NCI-H2171 (cell line): ENCODE measurements at regions not wholly inside any gene's neighbourhood (a gene's known extent, or its start where the extent isn't known, plus 50 kb on each side); places are given as distances from the start of the nearest gene placed in this dataset.

ENCODE experiments used
- DNase-seq: peaks from one replicate; lab custom pipeline; 2025; lab: John Stamatoyannopoulos, UW

DNA sequence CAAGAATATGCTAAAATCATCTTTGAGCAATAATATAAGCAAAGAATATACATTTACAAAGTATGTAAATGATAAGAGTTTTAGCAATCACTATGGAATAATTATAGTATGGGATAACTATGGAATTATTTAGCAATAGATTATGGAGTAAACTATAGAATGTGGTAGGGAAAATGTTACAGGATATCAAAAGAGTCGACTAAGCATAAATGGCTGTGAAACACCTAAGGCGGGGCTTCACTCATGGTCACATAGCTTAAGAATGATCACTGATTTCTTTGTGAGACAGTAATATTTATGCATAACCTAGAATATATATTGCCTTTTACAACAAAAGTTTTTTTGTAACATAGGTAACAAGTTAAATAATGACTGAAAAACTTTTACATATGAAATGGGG is 2049.7 kb downstream of the ARAP2 start:
- no peak for DNase-seq

DNA sequence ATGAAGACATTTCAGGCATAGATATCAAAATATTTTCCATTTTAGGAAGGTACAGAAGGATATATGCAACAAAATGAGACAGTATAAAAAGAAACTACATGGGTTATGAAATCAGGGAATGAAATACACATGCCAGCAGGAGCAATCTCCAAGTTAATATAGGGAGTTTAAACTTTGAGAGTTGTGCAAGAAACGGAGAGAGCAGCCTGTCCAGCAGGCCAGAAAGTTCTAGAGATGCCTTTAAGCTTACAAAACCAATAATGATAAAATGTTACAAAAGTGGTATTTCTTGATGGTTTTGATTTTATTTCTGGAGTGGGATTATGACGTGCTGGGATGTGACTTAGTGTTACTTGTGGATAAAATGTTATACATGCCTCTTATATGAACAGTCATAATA is 2047.9 kb downstream of the ARAP2 start:
- DNase-seq: no peak

- DNase-seq: no peak
These were observed 2045.3 kb downstream of the ARAP2 start for GRCh38 chr4:34198966-34199365.

GRCh38 chr4:34200535-34200934 is 2043.8 kb downstream of the ARAP2 start:
- DNase-seq: no peak

DNA sequence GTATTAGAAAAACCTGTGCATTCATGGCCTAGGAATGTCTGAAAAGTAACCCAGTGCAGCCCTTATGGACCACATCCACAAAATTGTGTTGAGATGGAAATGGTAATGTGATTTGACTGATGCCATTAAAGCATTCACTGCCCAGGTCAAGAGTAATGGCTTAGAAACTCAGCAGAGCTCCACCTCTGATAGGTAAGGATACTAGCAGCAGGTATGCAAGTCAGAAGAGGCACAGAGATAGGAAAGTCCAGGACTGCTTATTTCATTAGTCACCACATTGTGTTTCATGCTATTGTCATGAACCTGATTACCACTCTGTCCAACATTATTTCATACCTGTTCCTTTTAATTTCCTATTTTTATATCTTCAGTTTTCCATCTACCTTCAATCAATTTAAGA is 2042.2 kb downstream of the ARAP2 start:
- DNase-seq: no peak

- no peak for DNase-seq
These were observed 2023.7 kb downstream of the ARAP2 start for GRCh38 chr4:34220601-34221000.

DNA sequence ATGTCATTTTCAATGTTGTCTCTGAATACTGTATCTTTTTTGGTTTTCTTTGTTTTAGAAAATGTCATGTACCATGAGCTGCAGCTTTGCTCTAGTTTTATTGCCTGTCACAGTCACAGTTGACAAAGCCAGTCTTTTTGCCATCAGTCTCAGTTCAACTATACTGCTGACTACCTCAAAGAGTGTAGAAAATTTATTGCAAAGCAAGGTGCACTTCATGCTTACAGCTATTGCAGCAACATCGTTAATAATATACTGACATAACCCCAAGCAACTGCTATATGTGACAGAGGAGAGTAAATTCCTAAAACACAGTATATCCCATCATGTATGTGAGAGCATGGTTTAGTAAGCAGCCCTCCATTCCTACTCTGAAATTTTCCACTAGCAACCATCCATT is 2022.3 kb downstream of the ARAP2 start:
- DNase-seq: no peak

GRCh38 chr4:34236118-34236517 is 2008.2 kb downstream of the ARAP2 start:
- no peak for DNase-seq

DNA sequence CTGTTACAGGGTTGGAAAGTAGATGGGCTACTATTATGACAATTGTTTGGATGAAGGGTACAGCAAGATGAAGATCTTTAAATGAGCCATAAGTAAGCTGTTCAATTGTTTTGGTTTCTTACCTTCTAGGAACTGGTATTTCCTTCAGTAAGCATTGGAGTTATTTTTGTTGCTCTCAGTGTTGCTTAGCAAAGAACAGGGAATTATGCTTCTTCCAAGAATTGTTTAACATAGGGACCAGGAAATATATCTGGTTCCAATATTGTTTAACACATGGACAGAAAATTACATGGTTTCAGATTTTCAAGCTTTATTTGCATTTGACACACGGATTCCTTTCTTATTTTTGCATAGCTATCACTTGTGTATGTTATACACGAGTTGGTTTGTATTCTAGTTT is 1999.0 kb downstream of the ARAP2 start:
- no peak for DNase-seq

DNA sequence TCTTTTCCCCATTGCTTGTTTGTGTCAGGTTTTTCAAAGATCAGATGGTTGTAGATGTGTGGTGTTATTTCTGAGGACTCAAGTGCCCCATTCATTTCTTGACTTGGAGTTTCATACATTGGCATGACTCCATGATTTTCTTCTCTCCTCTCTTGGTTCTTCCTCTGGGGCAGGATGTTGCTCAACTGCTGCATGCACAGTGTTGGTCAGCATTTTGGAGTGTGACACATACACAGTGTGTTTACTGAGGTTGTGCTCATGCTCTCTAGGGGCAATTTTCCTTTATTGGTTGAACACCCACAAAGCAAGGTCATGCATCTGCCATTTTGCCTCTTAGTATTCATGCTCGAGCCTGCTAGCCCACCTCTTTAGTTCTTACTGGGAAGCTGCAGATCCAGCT is 1993.8 kb downstream of the ARAP2 start:
- no peak for DNase-seq

- no peak for DNase-seq
These were observed 1991.1 kb downstream of the ARAP2 start for GRCh38 chr4:34253239-34253638.

DNA sequence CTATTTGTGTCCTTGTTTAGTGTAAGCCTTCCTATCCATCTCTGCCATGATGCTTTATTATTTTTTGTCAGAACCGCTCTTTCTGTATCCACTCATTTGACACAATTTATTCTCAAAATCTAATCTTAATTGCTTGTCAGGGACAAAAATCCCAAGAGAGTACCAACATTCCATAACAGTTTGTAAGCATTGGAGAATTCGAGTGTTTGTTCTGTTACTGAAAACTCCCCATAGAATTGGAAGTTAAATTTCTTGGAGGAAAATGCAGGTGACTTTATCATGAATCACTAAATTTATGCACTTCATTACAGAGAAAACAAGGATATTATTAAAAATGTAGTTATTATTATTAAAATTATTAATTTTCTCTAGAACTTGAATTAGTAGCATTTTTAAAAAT is 1986.1 kb downstream of the ARAP2 start:
- DNase-seq: no peak

DNA sequence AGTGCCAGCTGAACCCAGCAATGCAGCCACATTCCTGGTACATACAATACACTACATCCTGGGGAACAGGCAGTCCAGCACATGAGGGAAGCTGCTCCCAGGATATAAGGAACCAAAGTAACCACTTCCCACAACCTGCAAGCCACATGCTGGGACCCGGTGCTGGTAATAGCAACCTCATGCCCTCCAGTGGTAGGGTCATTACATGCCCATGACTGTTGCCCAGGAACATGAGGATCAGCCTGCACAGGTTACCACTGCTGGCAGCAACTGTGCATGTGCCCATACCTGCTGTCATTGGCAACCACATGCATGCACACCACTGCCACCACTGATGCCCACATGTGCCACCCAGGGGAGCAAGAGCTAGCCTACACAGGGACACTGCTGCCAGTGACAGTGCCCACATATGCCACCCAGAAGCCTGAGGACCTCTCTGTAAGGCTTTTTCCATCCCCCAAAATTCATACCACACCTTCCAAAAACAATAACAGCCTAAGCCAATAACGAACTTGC is 1982.5 kb downstream of the ARAP2 start:
- DNase-seq: no peak

- DNase-seq: no peak
These were observed 1974.7 kb downstream of the ARAP2 start for GRCh38 chr4:34269613-34270012.

- no peak for DNase-seq
These were observed 1972.6 kb downstream of the ARAP2 start for GRCh38 chr4:34271479-34272355.

DNA sequence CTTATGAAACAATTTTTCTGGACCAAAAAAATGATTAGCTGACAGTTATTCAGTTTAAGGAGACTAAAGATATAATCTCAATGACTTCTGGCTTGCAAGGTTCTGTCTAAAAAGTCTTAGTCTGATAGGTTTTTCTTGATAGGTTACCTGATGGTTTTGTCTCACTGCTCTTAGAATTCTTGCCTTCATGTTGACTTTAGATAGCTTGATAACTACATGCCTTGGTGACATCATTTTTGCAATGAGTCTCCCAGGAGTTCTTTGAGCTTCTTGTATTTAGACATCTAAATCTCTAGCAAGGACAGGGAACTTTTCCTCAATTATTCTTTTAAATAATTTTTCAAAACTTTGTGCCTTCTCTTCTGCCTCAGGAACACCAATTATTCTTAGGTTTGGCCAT is 1965.3 kb downstream of the ARAP2 start:
- DNase-seq: no peak

GRCh38 chr4:34280131-34280530 is 1964.2 kb downstream of the ARAP2 start:
- no peak for DNase-seq

- no peak for DNase-seq
These were observed 1962.5 kb downstream of the ARAP2 start for GRCh38 chr4:34281826-34282225.

DNA sequence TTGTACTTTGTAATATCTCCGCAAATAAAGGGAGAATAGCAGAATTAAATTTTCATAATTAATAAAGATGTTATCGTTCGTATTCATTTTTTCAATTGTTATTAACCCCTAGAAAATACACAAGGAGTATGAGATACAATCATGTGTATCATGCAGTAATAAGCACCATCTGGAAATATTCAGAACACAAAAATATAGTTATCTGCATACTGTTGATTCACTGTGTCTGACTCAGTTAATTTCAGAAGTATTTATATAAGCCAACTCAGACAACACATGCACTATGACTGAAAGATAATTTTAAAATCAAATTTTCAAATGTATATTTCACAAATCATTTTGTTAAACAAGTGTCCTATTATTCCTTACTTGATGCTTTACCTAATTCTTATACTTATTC is 1954.8 kb downstream of the ARAP2 start:
- no peak for DNase-seq

DNA sequence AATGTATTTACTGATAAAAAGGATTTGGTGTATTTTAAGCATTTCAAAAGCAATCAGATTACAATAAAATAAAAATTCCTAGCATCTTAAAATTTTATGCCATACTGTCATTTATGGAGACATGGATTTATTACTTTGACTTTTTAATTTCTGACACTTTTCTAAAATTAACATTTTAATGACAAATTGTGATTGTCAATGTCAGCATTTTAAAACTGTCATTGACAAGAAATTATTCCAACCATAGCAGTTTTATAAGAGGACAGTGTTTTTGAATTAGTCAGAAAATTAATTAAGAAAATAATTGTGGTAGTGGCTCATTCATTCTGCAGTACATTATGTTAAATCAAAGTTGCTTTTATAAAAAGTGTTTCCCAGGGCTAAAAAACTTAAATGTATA is 1954.4 kb downstream of the ARAP2 start:
- no peak for DNase-seq

DNA sequence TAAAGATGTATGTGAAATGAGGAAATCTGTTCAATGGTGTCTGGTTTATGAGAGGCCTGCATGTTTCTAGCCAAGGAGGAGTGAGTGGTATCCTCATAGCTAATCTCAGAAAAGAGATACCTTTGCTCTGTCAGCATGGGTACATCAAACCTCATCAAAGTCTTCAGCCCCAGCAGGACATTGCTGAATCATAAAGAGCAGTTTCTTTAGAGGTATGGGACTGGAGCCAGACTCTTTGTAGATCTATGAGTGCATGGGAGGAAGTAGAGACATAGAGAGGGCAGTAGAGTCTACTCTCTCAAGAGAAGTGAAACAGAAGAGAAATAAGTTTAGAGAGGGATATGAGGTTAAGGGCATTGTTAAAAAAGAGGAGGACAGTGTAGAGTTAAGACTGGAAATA is 1950.9 kb downstream of the ARAP2 start:
- no peak for DNase-seq

GRCh38 chr4:34309383-34309906 is 1934.9 kb downstream of the ARAP2 start:
- DNase-seq: no peak

- DNase-seq: no peak
These were observed 1925.5 kb downstream of the ARAP2 start for GRCh38 chr4:34318773-34319172.
